ENCODE measurements at regions not wholly inside any gene's neighbourhood (a gene's known extent, or its start where the extent isn't known, plus 50 kb on each side); places are given as distances from the start of the nearest gene placed in this dataset.

- no peak overlapping the region for H2BK20ac ChIP-seq (ENCODE audit: low read length)
- ChIA-PET CTCF (ENCODE audit: partially characterized antibody) (interaction anchor here (0.6 to 2.5 kb wide), 7 partner anchors 8 to 574 kb away, joined by 3 to 10 read pairs (median 3); no protein-coding TSS in a partner anchor), POLR2A (ENCODE audit: partially characterized antibody) (no interaction called here)
- FAIRE-seq (no peak), DNase-seq (ENCODE audit: low read depth in 1 of 2, low spot score in 2 of 2) (no peak)
- no peak overlapping the region for H4K91ac ChIP-seq (replicated peaks; ENCODE audit: insufficient read length, low read length)
- no peaks in the 10 kb centered on the region for H3K27me3 ChIP-seq (replicated peaks in 1 of 4; ENCODE audit: control insufficient read depth in 3 of 4, extremely low read depth in 1 of 4, insufficient read depth in 3 of 4, low read length in 3 of 4)
- no peaks in the 10 kb centered on the region for H3K79me1 ChIP-seq (ENCODE audit: low read depth, low read length)
- H3K23ac ChIP-seq (ENCODE audit: insufficient read length), result no peak overlapping the region
- no peak overlapping the region for H3K4ac ChIP-seq (replicated peaks; ENCODE audit: insufficient read length, low read depth, low read length)
- 0 out of 7 replicates have a peak, but pooled peaks cover 0 to 2% (median 0%) of the 10 kb centered on the region in 4 experiments for H3K4me1 ChIP-seq (replicated peaks in 1 of 4; ENCODE audit: control insufficient read depth in 3 of 4, insufficient read depth in 4 of 4, low read length in 3 of 4)
- no peak overlapping the region for H4K5ac ChIP-seq (ENCODE audit: insufficient read length, low read depth, low read length)
- H3K4me2 ChIP-seq (ENCODE audit: insufficient read depth in 1 of 2, low read depth in 2 of 2, low read length in 2 of 2), result no peak overlapping the region
- no peak overlapping the region for H3K4me3 ChIP-seq (ENCODE audit: extremely low read depth in 1 of 4, insufficient read depth in 2 of 4, low read depth in 3 of 4, low read length in 4 of 4)
- no peaks in the 10 kb centered on the region for H3K79me2 ChIP-seq (ENCODE audit: control insufficient read depth in 1 of 2, insufficient read depth in 2 of 2, low read length in 2 of 2)
- no peak overlapping the region for H2BK5ac ChIP-seq (ENCODE audit: low read depth, low read length)
- no peak overlapping the region for H2BK120ac ChIP-seq (replicated peaks; ENCODE audit: low read depth, low read length)
- no peak overlapping the region for H4K8ac ChIP-seq (ENCODE audit: extremely low read depth, insufficient read depth, low read length)
- no peak overlapping the region for H2AK5ac ChIP-seq (ENCODE audit: low read depth, low read length)
- no peak overlapping the region for H3K27ac ChIP-seq (ENCODE audit: low read depth, low read length)
- no peaks in the 10 kb centered on the region for H3K36me3 ChIP-seq (ENCODE audit: control insufficient read depth in 2 of 4, insufficient read depth in 4 of 4, low read length in 3 of 4)
- H2BK12ac ChIP-seq (ENCODE audit: low read depth, low read length), result no peak overlapping the region
- no peak overlapping the region for H2AFZ ChIP-seq (ENCODE audit: low read length)
- 0 out of 2 replicates have a peak, but pooled peaks cover 2% of the 10 kb centered on the region for H3K23me2 ChIP-seq (ENCODE audit: low read depth, low read length)
- H3K56ac ChIP-seq (replicated peaks; ENCODE audit: insufficient read length, low read depth, low read length), result no peak overlapping the region
- H3K18ac ChIP-seq (ENCODE audit: extremely low read depth, low read length), result no peak overlapping the region
- no peak overlapping the region for H2BK15ac ChIP-seq (ENCODE audit: low read length)
- H4K20me1 ChIP-seq (replicated peaks in 1 of 2; ENCODE audit: control insufficient read depth in 1 of 2, insufficient read depth in 2 of 2, low read length in 2 of 2), result no peaks in the 10 kb centered on the region
- WGBS, 2 experiments (ENCODE audit: extremely low coverage in 1 of 2, insufficient coverage in 1 of 2, insufficient read length in 1 of 2, insufficient replicate concordance in 2 of 2, low coverage in 1 of 2, low lambda C conversion rate in 2 of 2, missing lambda C conversion rate in 1 of 2), result 91% methylated on average over 5 of the region's 5 CpGs; no CpG with 5 or more reads in 1 of the 2 experiments
- H3K9me3 ChIP-seq (ENCODE audit: insufficient read depth in 2 of 2, low read depth in 1 of 2, low read length in 1 of 2), result no peaks in the 10 kb centered on the region
- H3K14ac ChIP-seq (ENCODE audit: insufficient read length), result no peak overlapping the region
- H3K9ac ChIP-seq (replicated peaks in 1 of 4; ENCODE audit: extremely low read depth in 1 of 4, low read depth in 3 of 4, low read length in 3 of 4), result no peak overlapping the region
- no peak for TF ChIP-seq SIX5 (IDR thresholded peaks at IDR 0.05; ENCODE audit: low read depth, low read length)
- no peak for TF ChIP-seq PHF8 (conservative IDR thresholded peaks at IDR 0.05; ENCODE audit: low read depth, low read length)
- TF ChIP-seq SIRT6 (IDR thresholded peaks at IDR 0.05; ENCODE audit: low read length), result no peak
- no peak for TF ChIP-seq KDM1A (IDR thresholded peaks at IDR 0.05; ENCODE audit: borderline replicate concordance, low read length)
- TF ChIP-seq TAF1 (IDR thresholded peaks at IDR 0.05; ENCODE audit: low read depth, low read length), result no peak
- TF ChIP-seq MAX (IDR thresholded peaks at IDR 0.05), result no peak
- TF ChIP-seq GABPA (IDR thresholded peaks at IDR 0.05; ENCODE audit: borderline replicate concordance, insufficient read depth, low read length), result no peak
- no peak for TF ChIP-seq TBP (IDR thresholded peaks at IDR 0.05; ENCODE audit: low read depth, low read length)
- TF ChIP-seq RXRA (IDR thresholded peaks at IDR 0.05; ENCODE audit: insufficient read depth, low read depth, low read length), result no peak
- TF ChIP-seq CHD2 (IDR thresholded peaks at IDR 0.05; ENCODE audit: low read length), result no peak
- TF ChIP-seq EP300 (IDR thresholded peaks at IDR 0.05; ENCODE audit: borderline replicate concordance in 1 of 2, low read depth in 2 of 2, low read length in 2 of 2), result no peak
- no peak for TF ChIP-seq KDM5A (IDR thresholded peaks at IDR 0.05; ENCODE audit: low read length)
- TF ChIP-seq SP4 (IDR thresholded peaks at IDR 0.05; ENCODE audit: low read length), result no peak
- no peak for TF ChIP-seq RNF2 (IDR thresholded peaks at IDR 0.05; ENCODE audit: borderline replicate concordance, low read depth, low read length, missing control alignments, poor library complexity, severe bottlenecking)
Measured at GRCh38 chr15:46278486-46279090, 643.8 kb downstream of the SQOR start.

Measured in H1 (cell line).